ENCODE measurements at regions not wholly inside any gene's neighbourhood (a gene's known extent, or its start where the extent isn't known, plus 50 kb on each side); places are given as distances from the start of the nearest gene placed in this dataset.
A peak's percentile ranks its signal among the peaks of the same experiment; 100 is the strongest.
"Not testable (repeated sequence)": the region's sequence is repeated elsewhere in the genome, so short reads cannot be mapped to it uniquely, and the experiment has no call there.

- H3K4me3 ChIP-seq; H3K4me1 ChIP-seq; H3K27me3 ChIP-seq; intact Hi-C loops (cut with DNase I; ENCODE audit: low total_unique reads); H3K36me3 ChIP-seq; H3K27ac ChIP-seq: not testable (repeated sequence)
- peaks cover 0 to 37% (median 29%) of the 10 kb centered on the region in 3 donors for H3K9me3 ChIP-seq
- DNase-seq: peak in 1 of 2 donors; percentile 21
Measured at GRCh38 chr11:54797906-54798305, 91.3 kb downstream of the OR4A5 start.

DNA sequence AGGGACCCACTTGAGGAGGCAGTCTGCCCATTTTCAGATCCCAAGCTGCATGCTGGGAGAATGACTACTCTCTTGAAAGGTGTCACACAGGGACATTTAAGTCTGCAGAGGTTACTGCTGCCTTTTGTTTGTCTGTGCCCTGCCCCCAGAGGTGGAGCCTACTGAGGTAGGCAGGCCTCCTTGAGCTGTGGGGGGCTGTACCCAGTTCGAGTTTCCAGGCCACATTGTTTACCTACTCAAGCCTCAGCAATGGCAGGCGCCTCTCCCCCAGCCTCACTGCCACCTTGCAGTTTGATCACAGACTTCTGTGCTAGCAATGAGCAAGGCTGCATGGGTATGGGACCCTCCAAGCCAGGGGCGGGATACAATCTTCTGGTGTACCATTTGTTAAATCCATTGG lies 126.0 kb downstream of the OR4A5 start:
- Histone ChIP-seq H3K9me3 (peaks cover 10 to 46% (median 43%) of the 10 kb centered on the region in 3 donors), H3K4me1 (no peaks in the 10 kb centered on the region), H3K36me3 (no peaks in the 10 kb centered on the region), H3K27me3 (no peaks in the 10 kb centered on the region), H3K27ac (no peak overlapping the region), H3K4me3 (no peak overlapping the region)
- DNase-seq: no peak
- intact Hi-C loops (cut with DNase I; ENCODE audit: low total_unique reads): no loop called here
- no peak for TF ChIP-seq CTCF (IDR thresholded peaks at IDR 0.05)

GRCh38 chr11:54855047-54855446 lies 148.4 kb downstream of the OR4A5 start:
- intact Hi-C loops (cut with DNase I; ENCODE audit: low total_unique reads); H3K27me3 ChIP-seq; H3K4me1 ChIP-seq; H3K4me3 ChIP-seq; H3K27ac ChIP-seq; DNase-seq; H3K36me3 ChIP-seq: not testable (repeated sequence)
- H3K9me3 ChIP-seq: peaks cover 0 to 63% (median 46%) of the 10 kb centered on the region in 3 donors
